Neural cell (in vitro differentiated cells): ENCODE measurements at regions not wholly inside any gene's neighbourhood (a gene's known extent, or its start where the extent isn't known, plus 50 kb on each side); places are given as distances from the start of the nearest gene placed in this dataset.

Experiments
- H2AFZ ChIP-seq: fragments of 200-600, 300-800 bp; sonication (generic), shearing (Covaris generic); 2 replicates; pipeline ENCODE4 v1.6.0; 2014; ENCODE audit warnings: low read depth, mild to moderate bottlenecking, antibody characterized with exemption, low read length, moderate library complexity
- H3F3A ChIP-seq: fragments of 200-600 bp; shearing (Covaris generic); 2 replicates; pipeline ENCODE4 v1.6.1; 2016; ENCODE audit warnings: mild to moderate bottlenecking, moderate library complexity, mixed read lengths, antibody characterized with exemption, low read length; ENCODE audit not compliant: insufficient read depth, poor library complexity, severe bottlenecking
- H3K27ac ChIP-seq: fragments of 200-600, 300-800 bp; sonication (generic), shearing (Covaris generic); 2 replicates; pipeline ENCODE4 v1.5.1; 2014; ENCODE audit warnings: mild to moderate bottlenecking, low read length, moderate library complexity
- H3K27me3 ChIP-seq: fragments of 300-800, 200-600 bp; sonication (generic), shearing (Covaris generic); 2 replicates; pipeline ENCODE4 v1.6.0; 2014; ENCODE audit warnings: mild to moderate bottlenecking, low read depth, low read length, moderate library complexity; ENCODE audit not compliant: insufficient read depth
- H3K36me3 ChIP-seq: fragments of 300-800, 200-600 bp; sonication (generic), shearing (Covaris generic); 2 replicates; pipeline ENCODE4 v1.5.1; 2014; ENCODE audit warnings: mild to moderate bottlenecking, antibody characterized with exemption, low read length, moderate library complexity; ENCODE audit not compliant: insufficient read depth
- H3K4me2 ChIP-seq: fragments of 300-800, 200-600 bp; sonication (generic), shearing (Covaris generic); 2 replicates; pipeline ENCODE4 v1.6.0; 2014; ENCODE audit warnings: mild to moderate bottlenecking, low read length
- H3K4me3 ChIP-seq: fragments of 300-800, 200-600 bp; sonication (generic), shearing (Covaris generic); 2 replicates; pipeline ENCODE4 v1.5.1; 2014; ENCODE audit warnings: mild to moderate bottlenecking, low read length, moderate library complexity
- H3K79me2 ChIP-seq: fragments of 200-600 bp; shearing (Covaris generic); replicated peaks from 2 replicates; pipeline ENCODE4 v1.6.0; 2014; ENCODE audit warnings: mild to moderate bottlenecking, low read length, moderate library complexity; ENCODE audit not compliant: insufficient read depth
- H3K9ac ChIP-seq: fragments of 300-800, 200-600 bp; sonication (generic), shearing (Covaris generic); 2 replicates; pipeline ENCODE4 v1.6.1; 2016; ENCODE audit warnings: mild to moderate bottlenecking, low read length, mixed read lengths
- H3K9me2 ChIP-seq: fragments of 200-600 bp; shearing (Covaris generic); 2 replicates; pipeline ENCODE4 v1.6.1; 2016; ENCODE audit warnings: mild to moderate bottlenecking, low read length, mixed read lengths; ENCODE audit not compliant: insufficient read depth
- H3K9me3 ChIP-seq: fragments of 200-600, 300-800 bp; sonication (generic), shearing (Covaris generic); 2 replicates; pipeline ENCODE4 v1.6.1; 2016; ENCODE audit warnings: mild to moderate bottlenecking, mixed run types, low read length, moderate library complexity, mixed read lengths
- H4K20me1 ChIP-seq: fragments of 200-600 bp; shearing (Covaris generic); 2 replicates; pipeline ENCODE4 v1.6.1; 2016; ENCODE audit warnings: mild to moderate bottlenecking, mixed run types; ENCODE audit not compliant: insufficient read depth
- EZH2 ChIP-seq: fragments of 200-600, 300-800 bp; shearing (Covaris generic), sonication (generic); IDR thresholded peaks from 2 replicates; pipeline ENCODE4 v1.6.1; 2014; ENCODE audit warnings: antibody characterized with exemption, low read length, borderline replicate concordance, mild to moderate bottlenecking; ENCODE audit not compliant: insufficient read depth, poor library complexity, severe bottlenecking
- MXI1 ChIP-seq: fragments of 450-650 bp; conservative IDR thresholded peaks from 2 replicates; pipeline ENCODE4 v1.6.1; 2014; ENCODE audit warnings: antibody characterized with exemption, mild to moderate bottlenecking; ENCODE audit not compliant: poor library complexity, severe bottlenecking
- POLR2AphosphoS5 ChIP-seq: IDR thresholded peaks from 2 replicates; pipeline ENCODE4 v1.6.1; 2012
- RAD21 ChIP-seq: fragments of 450-650 bp; conservative IDR thresholded peaks from 2 replicates; pipeline ENCODE4 v1.6.1; 2014; ENCODE audit warnings: antibody characterized with exemption, mild to moderate bottlenecking, moderate library complexity
- SMC3 ChIP-seq: fragments of 450-650 bp; conservative IDR thresholded peaks from 2 replicates; pipeline ENCODE4 v1.6.1; 2014; ENCODE audit warnings: antibody characterized with exemption, mild to moderate bottlenecking, moderate library complexity; ENCODE audit not compliant: poor library complexity
- TAF1 ChIP-seq: IDR thresholded peaks from 2 replicates; pipeline ENCODE4 v1.6.1; 2012; ENCODE audit warnings: low read depth
- TF ChIP-seq, protein P1 (sequence below): IDR thresholded peaks from 2 replicates; pipeline ENCODE4 v1.6.1; 2012; ENCODE audit warnings: borderline replicate concordance
- TF ChIP-seq, protein P2 (sequence below): fragments of 450-650 bp; IDR thresholded peaks from 2 replicates; pipeline ENCODE4 v1.5.1; 2014; ENCODE audit warnings: antibody characterized with exemption, mild to moderate bottlenecking, moderate library complexity; ENCODE audit not compliant: poor library complexity, severe bottlenecking

- TF ChIP-seq, protein P1, sequence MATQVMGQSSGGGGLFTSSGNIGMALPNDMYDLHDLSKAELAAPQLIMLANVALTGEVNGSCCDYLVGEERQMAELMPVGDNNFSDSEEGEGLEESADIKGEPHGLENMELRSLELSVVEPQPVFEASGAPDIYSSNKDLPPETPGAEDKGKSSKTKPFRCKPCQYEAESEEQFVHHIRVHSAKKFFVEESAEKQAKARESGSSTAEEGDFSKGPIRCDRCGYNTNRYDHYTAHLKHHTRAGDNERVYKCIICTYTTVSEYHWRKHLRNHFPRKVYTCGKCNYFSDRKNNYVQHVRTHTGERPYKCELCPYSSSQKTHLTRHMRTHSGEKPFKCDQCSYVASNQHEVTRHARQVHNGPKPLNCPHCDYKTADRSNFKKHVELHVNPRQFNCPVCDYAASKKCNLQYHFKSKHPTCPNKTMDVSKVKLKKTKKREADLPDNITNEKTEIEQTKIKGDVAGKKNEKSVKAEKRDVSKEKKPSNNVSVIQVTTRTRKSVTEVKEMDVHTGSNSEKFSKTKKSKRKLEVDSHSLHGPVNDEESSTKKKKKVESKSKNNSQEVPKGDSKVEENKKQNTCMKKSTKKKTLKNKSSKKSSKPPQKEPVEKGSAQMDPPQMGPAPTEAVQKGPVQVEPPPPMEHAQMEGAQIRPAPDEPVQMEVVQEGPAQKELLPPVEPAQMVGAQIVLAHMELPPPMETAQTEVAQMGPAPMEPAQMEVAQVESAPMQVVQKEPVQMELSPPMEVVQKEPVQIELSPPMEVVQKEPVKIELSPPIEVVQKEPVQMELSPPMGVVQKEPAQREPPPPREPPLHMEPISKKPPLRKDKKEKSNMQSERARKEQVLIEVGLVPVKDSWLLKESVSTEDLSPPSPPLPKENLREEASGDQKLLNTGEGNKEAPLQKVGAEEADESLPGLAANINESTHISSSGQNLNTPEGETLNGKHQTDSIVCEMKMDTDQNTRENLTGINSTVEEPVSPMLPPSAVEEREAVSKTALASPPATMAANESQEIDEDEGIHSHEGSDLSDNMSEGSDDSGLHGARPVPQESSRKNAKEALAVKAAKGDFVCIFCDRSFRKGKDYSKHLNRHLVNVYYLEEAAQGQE: no peak
- TF ChIP-seq, protein P2, sequence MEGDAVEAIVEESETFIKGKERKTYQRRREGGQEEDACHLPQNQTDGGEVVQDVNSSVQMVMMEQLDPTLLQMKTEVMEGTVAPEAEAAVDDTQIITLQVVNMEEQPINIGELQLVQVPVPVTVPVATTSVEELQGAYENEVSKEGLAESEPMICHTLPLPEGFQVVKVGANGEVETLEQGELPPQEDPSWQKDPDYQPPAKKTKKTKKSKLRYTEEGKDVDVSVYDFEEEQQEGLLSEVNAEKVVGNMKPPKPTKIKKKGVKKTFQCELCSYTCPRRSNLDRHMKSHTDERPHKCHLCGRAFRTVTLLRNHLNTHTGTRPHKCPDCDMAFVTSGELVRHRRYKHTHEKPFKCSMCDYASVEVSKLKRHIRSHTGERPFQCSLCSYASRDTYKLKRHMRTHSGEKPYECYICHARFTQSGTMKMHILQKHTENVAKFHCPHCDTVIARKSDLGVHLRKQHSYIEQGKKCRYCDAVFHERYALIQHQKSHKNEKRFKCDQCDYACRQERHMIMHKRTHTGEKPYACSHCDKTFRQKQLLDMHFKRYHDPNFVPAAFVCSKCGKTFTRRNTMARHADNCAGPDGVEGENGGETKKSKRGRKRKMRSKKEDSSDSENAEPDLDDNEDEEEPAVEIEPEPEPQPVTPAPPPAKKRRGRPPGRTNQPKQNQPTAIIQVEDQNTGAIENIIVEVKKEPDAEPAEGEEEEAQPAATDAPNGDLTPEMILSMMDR: no peak
- TF ChIP-seq MXI1 (no peak), TAF1 (no peak), RAD21 (no peak), POLR2AphosphoS5 (no peak), EZH2 (no peak)
- Histone ChIP-seq H3K9me2 (no peaks in the 10 kb centered on the region), H2AFZ (no peak overlapping the region), H3K36me3 (no peaks in the 10 kb centered on the region), H3K9ac (no peak overlapping the region), H3K4me3 (no peak overlapping the region), H4K20me1 (no peaks in the 10 kb centered on the region), H3K4me2 (no peak overlapping the region), H3K27me3 (no peaks in the 10 kb centered on the region), H3K27ac (no peak overlapping the region), H3K79me2 (no peaks in the 10 kb centered on the region), H3K9me3 (no peaks in the 10 kb centered on the region), H3F3A (no peaks in the 10 kb centered on the region)
Measured at GRCh38 chr20:9916761-9917160, 77.9 kb upstream of the PAK5 start.

DNA sequence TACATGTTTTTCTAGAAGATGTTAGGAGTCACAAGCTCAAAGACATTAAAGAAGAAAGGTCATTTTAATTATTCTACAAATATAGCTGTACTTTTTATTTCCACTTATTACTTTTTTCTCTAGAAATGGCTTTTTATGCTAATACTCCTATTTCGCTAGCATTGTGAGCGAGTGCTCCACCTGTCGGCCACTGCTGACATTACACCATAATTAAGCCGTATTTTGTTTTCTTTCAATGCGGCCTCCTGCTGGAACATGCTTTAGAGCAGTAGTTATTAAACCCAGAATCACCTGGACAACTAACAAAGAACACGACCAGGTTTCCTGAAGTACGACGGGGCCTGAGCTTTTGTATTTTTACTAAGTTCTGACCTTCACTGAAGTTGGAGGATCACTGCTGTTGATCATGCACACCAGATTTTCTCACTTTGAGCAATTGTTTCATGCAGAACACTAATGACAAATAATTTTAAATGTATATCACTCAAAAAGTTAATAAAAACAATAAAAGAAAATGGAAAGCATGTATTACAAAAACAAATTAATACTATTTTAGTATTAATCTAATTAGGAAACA, 74.1 kb upstream of the PAK5 start:
- TF ChIP-seq SMC3: peak; percentile 77
- peak; percentile 69 for TF ChIP-seq RAD21
- no peak for TF ChIP-seq POLR2AphosphoS5
- TF ChIP-seq, protein P2: peak; percentile 78
- Histone ChIP-seq H3K4me3 (no peak overlapping the region), H3K79me2 (no peaks in the 10 kb centered on the region), H2AFZ (no peak overlapping the region), H3K27ac (no peak overlapping the region), H3K36me3 (no peaks in the 10 kb centered on the region), H3K9me3 (no peaks in the 10 kb centered on the region), H3K4me2 (no peak overlapping the region), H3K27me3 (no peaks in the 10 kb centered on the region), H3K9me2 (no peaks in the 10 kb centered on the region), H4K20me1 (no peaks in the 10 kb centered on the region), H3F3A (no peaks in the 10 kb centered on the region), H3K9ac (no peak overlapping the region)
